Heart left ventricle (tissue), 16 donors: ENCODE measurements at regions not wholly inside any gene's neighbourhood (a gene's known extent, or its start where the extent isn't known, plus 50 kb on each side); places are given as distances from the start of the nearest gene placed in this dataset.

Experiments
- ATAC-seq, 4 donors: fragments of 200-7000 bp; cut with Tn5 transposase; one replicate each; pipeline ENCODE4 v1.9.1; 2020 to 2022; ENCODE audit warnings: moderate library complexity in 4 of 4, mild to moderate bottlenecking in 3 of 4, moderate number of reproducible peaks in 1 of 4
- DNase-seq, 5 donors: peaks; one replicate each; pipeline ENCODE4 v3.0.0-alpha.2; 2020
- H3K27ac ChIP-seq, 12 donors: fragments of 200-600 bp; sonication (generic) in 4 of 12; one replicate each; pipeline versions ENCODE4 v1.5.0 to v1.8.0; 2016 to 2022; ENCODE audit warnings: mild to moderate bottlenecking in 2 of 12
- H3K27me3 ChIP-seq, 9 donors: fragments of 200-600 bp; sonication (generic) in 2 of 9; one replicate each; pipeline versions ENCODE4 v1.5.1 to v1.8.0; 2016 to 2022; ENCODE audit warnings: mild to moderate bottlenecking in 3 of 9
- H3K36me3 ChIP-seq, 9 donors: fragments of 200-600 bp; sonication (generic) in 2 of 9; one replicate each; pipeline versions ENCODE4 v1.5.0 to v1.8.0; 2018 to 2022; ENCODE audit warnings: mild to moderate bottlenecking in 2 of 9
- H3K4me1 ChIP-seq, 12 donors: fragments of 200-600 bp; sonication (generic) in 4 of 12; one replicate each; pipeline versions ENCODE4 v1.5.0 to v1.8.0; 2016 to 2022; ENCODE audit warnings: mild to moderate bottlenecking in 3 of 12
- H3K4me3 ChIP-seq, 12 donors: fragments of 200-600 bp; sonication (generic) in 4 of 12; one replicate each; pipeline versions ENCODE4 v1.5.0 to v1.8.0; 2017 to 2022; ENCODE audit warnings: mild to moderate bottlenecking in 9 of 12, moderate library complexity in 4 of 12
- H3K9me3 ChIP-seq, 12 donors: fragments of 200-600 bp; sonication (generic) in 4 of 12; one replicate each; pipeline versions ENCODE4 v1.5.0 to v1.8.0; 2016 to 2022; ENCODE audit warnings: mild to moderate bottlenecking in 1 of 12
- POLR2A ChIP-seq, 2 donors: fragments of 450-650 bp; IDR thresholded peaks; one replicate each; pipeline ENCODE4 v1.6.1; 2017; ENCODE audit warnings: antibody characterized with exemption in 2 of 2, mild to moderate bottlenecking in 2 of 2, moderate library complexity in 2 of 2
- WGBS, 4 donors: extraction: QIAGEN DNeasy Blood & Tissue Kit in 2 of 4; methylation state at CpG; one replicate each; pipeline versions ENCODE4 v1.1.5 to v1.1.7; 2013 to 2018; 5-methylcytosine and 5-hydroxymethylcytosine counted together
- intact Hi-C, 10 donors: fragments of 100-400 bp; cut with DNase I; formaldehyde crosslinking; loops; one replicate each; pipeline versions ENCODE4 v1.11.1 to v1.14.2; 2022
- TF ChIP-seq, protein P1 (sequence below), 12 donors: fragments of 200-600 bp; sonication (generic) in 4 of 12; IDR thresholded peaks; one replicate each; pipeline versions ENCODE4 v1.5.0 to v1.8.0; 2018 to 2022; ENCODE audit warnings: antibody characterized with exemption in 12 of 12, mild to moderate bottlenecking in 5 of 12
- donor health status: ischemic (EF 13 %, LVEDD 7.1; RV severe dilation, severe dysfunction).
- donor health status: healthy with polysubstance abuse.
- donor health status: DM: no; HTN: yes; CAD: no.
- donor health status: DM: no; HTN: no; CAD: no.
- donor health status: ischemic (EF 25% LVEDD 6.9; RV normal size, moderate dysfunction).
- donor health status: ischemic (EF 25% LVEDD 5.7; RV mildly dilated, moderate dysfunction).
- donor health status: healthy.
- donor health status: DM: yes; HTN: yes; CAD: no.
- donor health status: ischemic (EF 35%, LVEDD 5.7; RV mildly dilated, moderate dysfunction).
- donor health status: nonischemic (EF 11% LVEDD 7.7; RV severe dilation, severe dysfunction).
- donor health status: DM: yes; HTN: yes; CAD: no.
- donor health status: PGD.
- donor health status: ischemic (EF 29% LVEDD 5.4; RV normal size, mild dysfunction).
- donor health status: nonischemic (EF 23%, LVEDD 6.1; RV moderate dilation, normal function).

DNA sequence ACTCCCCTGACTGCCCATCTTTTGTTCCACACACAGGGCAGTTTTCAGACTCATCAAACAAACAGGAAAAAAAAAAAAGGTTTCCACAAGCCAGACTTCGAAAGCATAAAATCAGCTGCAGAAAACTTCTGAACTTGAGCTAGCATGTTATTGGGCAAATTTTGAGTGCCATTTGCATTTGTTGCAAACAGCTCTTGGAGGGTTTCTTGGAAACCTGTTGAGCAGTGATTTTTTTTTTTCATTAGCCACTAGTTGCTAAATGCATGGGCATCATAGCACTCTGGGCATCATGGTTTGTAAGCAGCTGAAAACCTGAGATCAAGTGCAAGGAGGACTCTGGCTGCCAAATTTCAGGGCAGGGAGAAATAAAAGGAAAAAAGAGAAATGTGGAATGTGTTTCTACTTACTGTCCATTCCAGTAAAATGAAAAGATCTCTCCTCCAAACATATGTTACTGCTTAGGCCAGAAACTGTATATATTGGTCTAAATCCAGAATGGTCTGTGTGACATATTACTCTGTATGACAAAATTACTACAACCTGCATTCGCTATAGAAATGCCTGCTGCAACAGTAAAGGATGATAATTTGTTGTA, 85.2 kb upstream of the SMIM23 start:
- Histone ChIP-seq H3K27ac (peak overlapping the region in 7 of 12 donors; percentile 18 to 84 (median 73)), H3K36me3 (no peaks in the 10 kb centered on the region), H3K9me3 (no peaks in the 10 kb centered on the region), H3K4me1 (peaks cover 0 to 18% (median 2%) of the 10 kb centered on the region in 12 donors), H3K27me3 (no peaks in the 10 kb centered on the region), H3K4me3 (no peak overlapping the region)
- TF ChIP-seq POLR2A (IDR thresholded peaks at IDR 0.05): no peak
- TF ChIP-seq, protein P1, sequence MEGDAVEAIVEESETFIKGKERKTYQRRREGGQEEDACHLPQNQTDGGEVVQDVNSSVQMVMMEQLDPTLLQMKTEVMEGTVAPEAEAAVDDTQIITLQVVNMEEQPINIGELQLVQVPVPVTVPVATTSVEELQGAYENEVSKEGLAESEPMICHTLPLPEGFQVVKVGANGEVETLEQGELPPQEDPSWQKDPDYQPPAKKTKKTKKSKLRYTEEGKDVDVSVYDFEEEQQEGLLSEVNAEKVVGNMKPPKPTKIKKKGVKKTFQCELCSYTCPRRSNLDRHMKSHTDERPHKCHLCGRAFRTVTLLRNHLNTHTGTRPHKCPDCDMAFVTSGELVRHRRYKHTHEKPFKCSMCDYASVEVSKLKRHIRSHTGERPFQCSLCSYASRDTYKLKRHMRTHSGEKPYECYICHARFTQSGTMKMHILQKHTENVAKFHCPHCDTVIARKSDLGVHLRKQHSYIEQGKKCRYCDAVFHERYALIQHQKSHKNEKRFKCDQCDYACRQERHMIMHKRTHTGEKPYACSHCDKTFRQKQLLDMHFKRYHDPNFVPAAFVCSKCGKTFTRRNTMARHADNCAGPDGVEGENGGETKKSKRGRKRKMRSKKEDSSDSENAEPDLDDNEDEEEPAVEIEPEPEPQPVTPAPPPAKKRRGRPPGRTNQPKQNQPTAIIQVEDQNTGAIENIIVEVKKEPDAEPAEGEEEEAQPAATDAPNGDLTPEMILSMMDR (IDR thresholded peaks at IDR 0.05): no peak
- no peak for DNase-seq
- 55 to 57% (median 56%) methylated on average over 2 of the region's 2 CpGs for WGBS, 4 donors
- no peak for ATAC-seq
- intact Hi-C loops: no loop called here

DNA sequence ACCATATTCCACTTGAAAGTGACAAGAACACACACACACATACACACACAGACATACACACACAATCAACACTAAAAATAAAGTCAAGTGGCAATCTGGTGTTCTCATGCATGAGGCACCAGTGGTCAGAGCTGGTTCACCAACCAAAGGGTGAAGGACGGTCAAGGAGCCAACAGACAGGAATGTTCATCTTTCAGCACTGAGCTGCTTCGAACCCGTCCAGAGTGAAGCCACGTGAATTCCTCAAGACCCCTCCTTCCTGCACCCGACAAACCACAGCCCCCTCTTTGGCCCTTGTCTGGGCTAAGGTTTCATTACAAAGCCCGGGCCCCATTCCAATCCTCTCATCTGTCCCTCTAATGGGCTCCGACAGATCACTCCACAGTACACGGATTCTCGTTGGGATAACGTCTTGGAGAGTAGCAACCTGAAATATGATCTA, 84.5 kb upstream of the SMIM23 start:
- H3K9me3 ChIP-seq: no peaks in the 10 kb centered on the region
- intact Hi-C loops: no loop called here
- ATAC-seq: peak; percentile 79 to 90 (median 84)
- peaks cover 0 to 18% (median 2%) of the 10 kb centered on the region in 12 donors for H3K4me1 ChIP-seq
- peak overlapping the region in 7 of 12 donors; percentile 30 to 84 (median 73) for H3K27ac ChIP-seq
- no peak overlapping the region for H3K4me3 ChIP-seq
- H3K36me3 ChIP-seq: no peaks in the 10 kb centered on the region
- DNase-seq: peak in 4 of 5 donors; percentile 33 to 45 (median 36)
- WGBS, 4 donors: 53 to 57% (median 55%) methylated on average over 10 of the region's 10 CpGs
- TF ChIP-seq, protein P1 (IDR thresholded peaks at IDR 0.05): no peak
- TF ChIP-seq POLR2A (IDR thresholded peaks at IDR 0.05): no peak
- no peaks in the 10 kb centered on the region for H3K27me3 ChIP-seq

DNA sequence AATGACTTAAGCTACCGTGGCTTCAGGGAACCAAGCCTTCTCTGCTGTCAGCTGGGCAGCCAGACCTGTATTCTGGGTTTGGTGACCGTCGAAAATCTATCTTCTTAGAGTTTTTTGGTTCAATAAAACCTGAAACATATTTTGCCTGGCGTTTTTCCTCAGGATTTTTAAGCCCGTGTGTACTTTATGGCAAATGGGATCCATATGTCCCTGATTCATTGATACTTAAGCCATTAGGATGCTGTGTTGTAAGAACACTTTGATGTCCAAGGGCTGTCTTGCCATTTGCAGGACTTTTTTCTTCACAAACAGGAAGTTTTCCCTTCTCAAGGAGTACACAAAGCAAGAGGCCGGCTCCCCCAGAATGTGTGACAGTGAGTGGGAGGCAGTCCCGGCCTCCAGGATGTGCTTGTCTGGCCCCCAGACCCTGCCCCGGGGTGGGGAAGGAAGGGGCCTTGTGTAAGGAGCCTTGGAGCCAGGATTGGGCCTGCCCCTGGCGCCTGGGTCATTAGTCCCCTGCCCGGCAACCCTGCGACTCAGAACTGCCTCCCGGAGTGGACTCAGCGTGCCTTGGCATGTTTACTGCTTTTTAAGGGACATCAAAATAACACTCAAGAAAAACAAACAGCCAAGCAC, 83.4 kb upstream of the SMIM23 start:
- no peaks in the 10 kb centered on the region for H3K27me3 ChIP-seq
- peak overlapping the region in 5 of 12 donors; percentile 54 to 81 (median 73) for H3K27ac ChIP-seq
- H3K36me3 ChIP-seq: no peaks in the 10 kb centered on the region
- intact Hi-C loops: no loop called here
- peaks cover 0 to 18% (median 2%) of the 10 kb centered on the region in 12 donors for H3K4me1 ChIP-seq
- H3K9me3 ChIP-seq: no peaks in the 10 kb centered on the region
- TF ChIP-seq, protein P1 (IDR thresholded peaks at IDR 0.05): no peak
- no peak for TF ChIP-seq POLR2A (IDR thresholded peaks at IDR 0.05)
- no peak for ATAC-seq
- no peak overlapping the region for H3K4me3 ChIP-seq
- no peak for DNase-seq
- 72 to 79% (median 78%) methylated on average over 13 of the region's 13 CpGs for WGBS, 4 donors

DNA sequence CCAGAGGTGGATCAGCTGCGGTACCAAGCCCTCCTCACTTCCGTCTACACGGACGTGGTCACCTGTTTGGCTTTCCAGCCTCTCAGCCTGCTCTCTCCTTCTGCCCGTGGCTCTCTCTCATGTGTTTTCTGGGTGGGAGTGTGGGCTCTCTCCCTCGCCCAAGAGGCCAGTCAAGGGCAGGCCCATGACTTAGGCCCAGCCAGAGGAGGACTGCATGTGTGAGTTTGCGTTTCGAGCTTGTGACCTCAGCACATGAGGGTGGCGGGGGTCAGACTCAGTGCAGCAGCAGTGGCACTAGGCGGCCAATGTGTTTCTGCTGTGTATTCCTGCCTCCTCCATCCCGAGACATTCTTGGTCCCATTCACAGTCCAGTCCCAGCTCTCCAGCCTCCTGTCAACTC, 82.5 kb upstream of the SMIM23 start:
- no peak for TF ChIP-seq POLR2A (IDR thresholded peaks at IDR 0.05)
- TF ChIP-seq, protein P1 (IDR thresholded peaks at IDR 0.05): no peak
- ATAC-seq (no peak), DNase-seq (peak in 1 of 5 donors; percentile 5)
- Histone ChIP-seq H3K4me1 (peaks cover 0 to 18% (median 2%) of the 10 kb centered on the region in 12 donors), H3K27me3 (no peaks in the 10 kb centered on the region), H3K27ac (no peak overlapping the region), H3K9me3 (no peaks in the 10 kb centered on the region), H3K4me3 (no peak overlapping the region), H3K36me3 (no peaks in the 10 kb centered on the region)
- WGBS, 4 donors: 93 to 95% (median 93%) methylated on average over 11 of the region's 11 CpGs
- intact Hi-C loops: no loop called here
